PFSK-1 (cell line): ENCODE measurements at regions not wholly inside any gene's neighbourhood (a gene's known extent, or its start where the extent isn't known, plus 50 kb on each side); places are given as distances from the start of the nearest gene placed in this dataset.

ENCODE experiments used
- FOXP2 ChIP-seq: optimal IDR thresholded peaks from 2 replicates; pipeline ENCODE3; 2011; ENCODE audit warnings: borderline replicate concordance, control low read depth, inconsistent platforms; ENCODE audit not compliant: insufficient read depth; ENCODE audit errors: extremely low read length, extremely low read depth
- POLR2AphosphoS5 ChIP-seq: IDR thresholded peaks from 2 replicates; pipeline ENCODE4 v1.6.1; 2012; ENCODE audit warnings: low read depth, mild to moderate bottlenecking, control low read depth, low read length, moderate library complexity
- SIN3A ChIP-seq: IDR thresholded peaks from 2 replicates; pipeline ENCODE4 v1.6.1; 2012; ENCODE audit warnings: mild to moderate bottlenecking, low read length, moderate library complexity, borderline replicate concordance; ENCODE audit not compliant: insufficient read depth
- TAF1 ChIP-seq: IDR thresholded peaks from 2 replicates; pipeline ENCODE4 v1.6.1; 2012; ENCODE audit warnings: low read length, control low read depth, borderline replicate concordance; ENCODE audit not compliant: insufficient read depth
- TF ChIP-seq, protein P1 (sequence below), 2 experiments: IDR thresholded peaks; 2 replicates each; pipeline versions ENCODE4 v1.6.1 to v1.8.0; 2011 to 2012; ENCODE audit warnings: low read depth in 2 of 2, low read length in 2 of 2, control low read depth in 1 of 2, inconsistent platforms in 1 of 2, mild to moderate bottlenecking in 1 of 2, moderate library complexity in 1 of 2; ENCODE audit not compliant: insufficient read depth in 1 of 2

DNA sequence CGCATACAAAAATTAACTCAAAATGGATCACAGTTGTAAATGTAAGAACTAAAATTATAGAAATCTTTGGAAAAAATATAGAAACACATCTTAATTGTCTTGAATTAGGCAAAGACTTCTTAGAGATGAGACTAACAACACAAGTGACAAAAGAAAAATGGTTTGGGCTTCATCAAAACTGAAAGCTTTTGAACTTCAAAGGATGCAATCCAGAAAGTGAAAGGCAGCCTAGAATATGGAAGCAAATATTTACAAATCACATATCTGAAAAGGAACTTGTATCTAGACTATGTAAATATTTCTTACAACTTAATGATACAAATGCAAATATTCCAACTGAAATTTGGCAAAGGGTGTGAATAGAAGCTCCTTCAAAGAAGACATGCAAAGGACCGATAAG, 582.8 kb upstream of the ZEB2 start:
- TF ChIP-seq FOXP2 (no peak), SIN3A (no peak), POLR2AphosphoS5 (no peak), TAF1 (no peak)
- TF ChIP-seq, protein P1, sequence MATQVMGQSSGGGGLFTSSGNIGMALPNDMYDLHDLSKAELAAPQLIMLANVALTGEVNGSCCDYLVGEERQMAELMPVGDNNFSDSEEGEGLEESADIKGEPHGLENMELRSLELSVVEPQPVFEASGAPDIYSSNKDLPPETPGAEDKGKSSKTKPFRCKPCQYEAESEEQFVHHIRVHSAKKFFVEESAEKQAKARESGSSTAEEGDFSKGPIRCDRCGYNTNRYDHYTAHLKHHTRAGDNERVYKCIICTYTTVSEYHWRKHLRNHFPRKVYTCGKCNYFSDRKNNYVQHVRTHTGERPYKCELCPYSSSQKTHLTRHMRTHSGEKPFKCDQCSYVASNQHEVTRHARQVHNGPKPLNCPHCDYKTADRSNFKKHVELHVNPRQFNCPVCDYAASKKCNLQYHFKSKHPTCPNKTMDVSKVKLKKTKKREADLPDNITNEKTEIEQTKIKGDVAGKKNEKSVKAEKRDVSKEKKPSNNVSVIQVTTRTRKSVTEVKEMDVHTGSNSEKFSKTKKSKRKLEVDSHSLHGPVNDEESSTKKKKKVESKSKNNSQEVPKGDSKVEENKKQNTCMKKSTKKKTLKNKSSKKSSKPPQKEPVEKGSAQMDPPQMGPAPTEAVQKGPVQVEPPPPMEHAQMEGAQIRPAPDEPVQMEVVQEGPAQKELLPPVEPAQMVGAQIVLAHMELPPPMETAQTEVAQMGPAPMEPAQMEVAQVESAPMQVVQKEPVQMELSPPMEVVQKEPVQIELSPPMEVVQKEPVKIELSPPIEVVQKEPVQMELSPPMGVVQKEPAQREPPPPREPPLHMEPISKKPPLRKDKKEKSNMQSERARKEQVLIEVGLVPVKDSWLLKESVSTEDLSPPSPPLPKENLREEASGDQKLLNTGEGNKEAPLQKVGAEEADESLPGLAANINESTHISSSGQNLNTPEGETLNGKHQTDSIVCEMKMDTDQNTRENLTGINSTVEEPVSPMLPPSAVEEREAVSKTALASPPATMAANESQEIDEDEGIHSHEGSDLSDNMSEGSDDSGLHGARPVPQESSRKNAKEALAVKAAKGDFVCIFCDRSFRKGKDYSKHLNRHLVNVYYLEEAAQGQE (IDR thresholded peaks at IDR 0.05; ENCODE audit: insufficient read depth in 1 of 2, low read depth in 2 of 2, low read length in 2 of 2), result no peak

DNA sequence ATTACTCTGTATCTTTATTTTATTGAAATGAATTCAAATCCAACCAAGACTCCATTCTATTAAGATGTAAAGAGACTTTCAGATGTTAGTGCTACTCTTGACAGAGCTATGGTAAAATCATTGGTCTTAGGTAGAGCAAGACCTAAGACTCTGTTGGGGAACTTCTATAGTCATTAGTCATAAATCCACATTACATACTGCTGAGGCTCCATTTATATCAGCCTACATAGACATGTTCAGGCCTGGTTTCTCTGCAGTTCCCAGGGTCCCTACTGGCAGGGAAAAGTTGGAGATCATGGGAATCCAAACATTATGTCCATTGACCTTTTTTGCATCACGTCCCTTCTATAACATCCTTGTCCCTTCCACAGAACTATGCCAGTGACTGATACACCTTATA, 580.4 kb upstream of the ZEB2 start:
- TF ChIP-seq SIN3A, result no peak
- TF ChIP-seq TAF1, result no peak
- TF ChIP-seq FOXP2, result no peak
- TF ChIP-seq, protein P1 (IDR thresholded peaks at IDR 0.05; ENCODE audit: insufficient read depth in 1 of 2, low read depth in 2 of 2, low read length in 2 of 2), result no peak
- no peak for TF ChIP-seq POLR2AphosphoS5

DNA sequence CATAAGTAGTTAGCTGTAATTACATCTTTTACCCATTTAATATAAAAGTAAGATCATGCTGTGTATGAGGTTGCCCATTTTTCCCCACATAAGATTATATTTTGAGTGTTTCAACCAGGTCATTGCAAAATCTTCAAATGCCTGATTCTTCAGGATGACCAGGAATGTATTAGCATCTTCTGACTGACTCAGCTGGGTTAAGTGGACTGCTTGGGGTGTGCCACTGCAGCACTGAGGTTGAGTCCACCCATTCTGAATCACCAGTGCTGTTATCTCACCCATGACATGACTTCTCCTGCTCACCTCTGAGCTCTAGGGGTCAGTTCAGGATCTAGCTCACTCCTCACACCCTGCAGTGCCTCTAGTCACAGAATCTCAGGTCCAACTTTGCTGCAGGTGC, 576.7 kb upstream of the ZEB2 start:
- TF ChIP-seq SIN3A, result no peak
- no peak for TF ChIP-seq TAF1
- TF ChIP-seq POLR2AphosphoS5, result no peak
- TF ChIP-seq, protein P1 (IDR thresholded peaks at IDR 0.05; ENCODE audit: insufficient read depth in 1 of 2, low read depth in 2 of 2, low read length in 2 of 2), result no peak
- no peak for TF ChIP-seq FOXP2

DNA sequence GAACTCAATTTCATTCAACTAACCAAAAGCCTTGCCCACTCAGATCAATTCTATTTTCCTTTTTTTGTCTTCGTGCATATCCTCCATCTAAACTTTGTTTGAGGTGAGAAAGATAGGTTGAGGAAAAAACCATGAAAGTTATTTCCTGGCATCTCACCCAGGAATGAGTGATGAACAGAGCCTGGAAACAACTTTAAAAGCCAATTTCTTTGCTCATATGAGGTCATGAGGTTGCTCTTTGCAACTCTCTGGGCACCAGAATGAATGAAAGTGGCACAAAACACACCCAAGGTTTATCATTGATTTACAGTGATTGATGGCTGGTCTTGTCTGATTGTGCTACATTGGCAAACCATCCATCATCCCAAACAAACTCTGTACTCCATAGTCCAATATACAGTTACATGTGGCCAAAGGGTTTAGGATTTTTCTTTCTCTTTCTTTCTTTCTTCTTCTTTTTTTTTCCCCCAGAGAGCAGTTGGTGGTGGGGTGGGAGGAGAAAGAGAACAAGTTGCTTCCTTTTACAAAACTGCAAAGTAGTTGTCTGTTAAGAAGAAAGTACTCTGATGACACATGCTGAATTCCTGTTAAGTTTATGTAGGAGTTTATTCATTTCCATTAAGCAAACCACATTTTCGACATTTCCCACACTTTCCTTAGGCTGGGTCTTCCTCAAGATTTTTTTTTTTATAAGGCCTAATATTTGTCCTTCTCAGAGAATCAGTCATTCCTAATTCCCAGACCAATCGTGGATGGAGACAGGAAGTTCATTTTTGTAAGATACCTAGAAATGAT, 575.9 kb upstream of the ZEB2 start:
- TF ChIP-seq SIN3A (no peak), POLR2AphosphoS5 (no peak), TAF1 (no peak), FOXP2 (no peak)
- TF ChIP-seq, protein P1 (IDR thresholded peaks at IDR 0.05; ENCODE audit: insufficient read depth in 1 of 2, low read depth in 2 of 2, low read length in 2 of 2), result no peak
